HUES64 (cell line): ENCODE measurements at regions not wholly inside any gene's neighbourhood (a gene's known extent, or its start where the extent isn't known, plus 50 kb on each side); places are given as distances from the start of the nearest gene placed in this dataset.
"Not testable (repeated sequence)": the region's sequence is repeated elsewhere in the genome, so short reads cannot be mapped to it uniquely, and the experiment has no call there.

Source experiments
- H3K27ac ChIP-seq: 2 replicates; pipeline ENCODE4 v1.7.0; 2013; ENCODE audit warnings: low read depth, low read length, inconsistent platforms
- H3K27me3 ChIP-seq: 2 replicates; pipeline ENCODE4 v1.6.1; 2013; ENCODE audit warnings: mild to moderate bottlenecking, low read length; ENCODE audit not compliant: insufficient read depth
- H3K36me3 ChIP-seq: 2 replicates; pipeline ENCODE4 v1.6.1; 2013; ENCODE audit warnings: mild to moderate bottlenecking, low read length; ENCODE audit not compliant: insufficient read depth
- H3K4me1 ChIP-seq: 2 replicates; pipeline ENCODE4 v1.6.1; 2013; ENCODE audit warnings: mild to moderate bottlenecking, low read length, moderate library complexity; ENCODE audit not compliant: insufficient read depth
- H3K4me3 ChIP-seq: 2 replicates; pipeline ENCODE4 v1.5.1; 2013; ENCODE audit warnings: mild to moderate bottlenecking, low read length, moderate library complexity
- H3K9ac ChIP-seq: 2 replicates; pipeline ENCODE4 v1.6.1; 2013; ENCODE audit warnings: mild to moderate bottlenecking, low read depth, low read length
- H3K9me3 ChIP-seq: 2 replicates; pipeline ENCODE4 v1.6.1; 2013; ENCODE audit warnings: low read depth, low read length; ENCODE audit not compliant: insufficient read depth
- WGBS: fragments of 150-250, 120-280 bp; methylation state at CpG from one replicate; pipeline ENCODE4 v1.1.7; 2013; ENCODE audit warnings: missing lambda C conversion rate; 5-methylcytosine and 5-hydroxymethylcytosine counted together

DNA sequence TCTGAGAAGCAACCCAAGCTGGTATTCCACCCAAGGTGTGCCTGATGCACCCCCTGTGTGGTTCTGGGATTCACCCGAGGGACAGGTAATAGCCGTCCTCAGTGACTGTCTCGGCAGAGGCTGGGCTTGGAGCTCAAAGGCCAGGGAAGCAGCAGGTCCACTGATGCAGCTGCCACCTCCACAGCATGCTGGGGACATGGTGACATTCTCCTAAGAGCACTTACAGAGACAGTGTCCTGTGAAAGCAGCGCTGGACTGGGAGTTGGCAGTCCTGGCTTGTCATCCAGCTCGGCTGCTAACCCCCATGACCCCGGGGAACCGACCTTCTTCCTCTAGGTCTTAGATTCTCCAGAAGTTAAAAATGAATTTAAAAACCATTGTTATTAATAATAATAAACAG is 72.8 kb downstream of the RPUSD4 start:
- Histone ChIP-seq H3K4me1 (peaks cover 25% of the 10 kb centered on the region), H3K27ac (no peak overlapping the region), H3K9ac (no peak overlapping the region), H3K9me3 (no peaks in the 10 kb centered on the region), H3K4me3 (no peak overlapping the region), H3K27me3 (no peaks in the 10 kb centered on the region), H3K36me3 (no peaks in the 10 kb centered on the region)
- 90% methylated on average over 7 of the region's 7 CpGs for WGBS

DNA sequence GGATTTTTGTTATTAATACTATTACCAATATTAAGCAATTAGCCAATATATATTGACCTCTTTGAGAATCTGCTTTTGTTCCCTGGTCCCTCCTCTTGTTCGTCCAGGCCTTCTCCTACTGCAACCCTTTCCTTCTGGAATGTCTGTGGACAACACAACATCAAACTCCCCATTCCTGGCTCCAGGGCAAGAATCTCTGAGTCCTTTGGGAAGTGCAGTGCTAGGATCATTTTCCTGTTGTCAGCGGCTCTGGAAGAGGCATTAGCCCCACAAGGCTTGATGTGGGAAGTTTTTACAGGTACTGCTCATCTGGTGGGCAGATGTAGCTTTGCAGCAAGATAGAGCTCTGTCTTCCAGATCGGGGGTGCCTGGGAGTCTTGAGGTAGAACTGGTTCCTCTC is 74.3 kb downstream of the RPUSD4 start:
- no peak overlapping the region for H3K4me3 ChIP-seq
- no peak overlapping the region for H3K9ac ChIP-seq
- no peaks in the 10 kb centered on the region for H3K9me3 ChIP-seq
- no peaks in the 10 kb centered on the region for H3K27me3 ChIP-seq
- H3K36me3 ChIP-seq = no peaks in the 10 kb centered on the region
- 90% methylated on average over 3 of the region's 3 CpGs for WGBS
- H3K27ac ChIP-seq = no peak overlapping the region
- peaks cover 38% of the 10 kb centered on the region for H3K4me1 ChIP-seq

DNA sequence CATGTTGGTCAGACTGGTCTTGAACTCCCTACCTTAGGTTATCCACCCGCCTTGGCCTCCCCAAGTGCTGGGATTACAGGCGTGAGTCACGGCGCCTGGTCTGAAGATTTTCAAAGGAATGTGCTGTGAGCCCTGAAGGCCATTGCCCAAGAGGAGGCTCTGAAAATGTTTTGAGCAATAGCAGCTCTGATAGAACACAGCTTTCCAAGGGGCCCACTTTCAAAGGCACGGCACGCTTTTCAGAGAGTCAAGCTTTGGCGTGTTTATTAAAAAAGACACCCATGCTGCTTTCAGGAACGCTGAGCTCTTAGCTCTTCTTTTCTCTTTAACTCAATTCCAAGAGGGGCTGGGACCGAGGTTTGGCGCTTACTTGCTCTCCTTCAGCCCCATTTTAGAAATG is 73.8 kb upstream of the CDON start:
- H3K27me3 ChIP-seq = no peaks in the 10 kb centered on the region
- H3K4me3 ChIP-seq = no peak overlapping the region
- H3K27ac ChIP-seq = no peak overlapping the region
- H3K4me1 ChIP-seq = peaks cover 39% of the 10 kb centered on the region
- no peaks in the 10 kb centered on the region for H3K36me3 ChIP-seq
- 91% methylated on average over 10 of the region's 10 CpGs for WGBS
- H3K9ac ChIP-seq = no peak overlapping the region
- no peaks in the 10 kb centered on the region for H3K9me3 ChIP-seq

DNA sequence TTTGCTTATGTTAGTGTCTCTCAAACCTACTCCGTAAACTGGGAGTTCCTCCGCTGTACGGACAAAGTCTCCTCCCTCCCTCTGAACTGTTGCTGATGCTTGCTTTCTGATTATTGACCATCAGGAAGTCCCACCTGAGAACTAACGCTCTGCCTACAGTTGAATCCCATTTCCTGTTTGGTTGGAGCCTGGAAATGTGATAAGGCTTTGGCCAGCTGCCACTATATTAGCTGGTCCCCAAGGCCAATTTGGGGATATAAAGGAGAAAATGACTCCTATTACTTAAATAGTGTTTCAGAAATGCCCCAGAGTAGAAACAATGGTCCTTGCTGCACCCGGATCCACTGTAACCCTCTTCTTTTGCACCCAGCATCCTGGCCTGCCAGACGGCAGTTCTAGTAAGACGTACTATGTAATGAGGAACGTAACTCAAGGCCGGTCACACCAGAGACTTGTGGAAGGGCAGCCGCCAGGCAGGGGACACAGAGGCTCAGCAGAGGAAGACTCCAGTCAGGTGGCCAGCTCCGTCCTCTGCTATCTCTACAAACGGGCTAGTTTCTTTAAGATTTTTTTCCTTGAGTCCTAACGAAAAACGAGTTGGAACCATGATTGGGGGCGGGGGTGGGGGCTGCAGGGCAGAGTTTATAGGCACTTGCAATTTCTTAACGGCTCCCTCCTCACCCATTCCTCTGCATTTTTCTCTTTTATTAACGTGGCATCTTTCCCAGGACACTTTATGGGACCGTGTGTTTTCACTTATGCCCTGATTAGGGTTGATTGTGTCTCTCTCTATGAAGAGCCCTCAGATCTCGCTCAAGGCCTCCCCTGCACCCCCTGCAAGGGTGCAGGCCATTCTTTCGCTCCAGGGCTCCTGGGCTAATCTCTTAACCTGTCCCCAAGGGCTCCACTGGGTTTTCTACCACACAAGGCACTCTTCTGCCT is 72.8 kb upstream of the CDON start:
- no peaks in the 10 kb centered on the region for H3K36me3 ChIP-seq
- 88% methylated on average over 20 of the region's 20 CpGs for WGBS

DNA sequence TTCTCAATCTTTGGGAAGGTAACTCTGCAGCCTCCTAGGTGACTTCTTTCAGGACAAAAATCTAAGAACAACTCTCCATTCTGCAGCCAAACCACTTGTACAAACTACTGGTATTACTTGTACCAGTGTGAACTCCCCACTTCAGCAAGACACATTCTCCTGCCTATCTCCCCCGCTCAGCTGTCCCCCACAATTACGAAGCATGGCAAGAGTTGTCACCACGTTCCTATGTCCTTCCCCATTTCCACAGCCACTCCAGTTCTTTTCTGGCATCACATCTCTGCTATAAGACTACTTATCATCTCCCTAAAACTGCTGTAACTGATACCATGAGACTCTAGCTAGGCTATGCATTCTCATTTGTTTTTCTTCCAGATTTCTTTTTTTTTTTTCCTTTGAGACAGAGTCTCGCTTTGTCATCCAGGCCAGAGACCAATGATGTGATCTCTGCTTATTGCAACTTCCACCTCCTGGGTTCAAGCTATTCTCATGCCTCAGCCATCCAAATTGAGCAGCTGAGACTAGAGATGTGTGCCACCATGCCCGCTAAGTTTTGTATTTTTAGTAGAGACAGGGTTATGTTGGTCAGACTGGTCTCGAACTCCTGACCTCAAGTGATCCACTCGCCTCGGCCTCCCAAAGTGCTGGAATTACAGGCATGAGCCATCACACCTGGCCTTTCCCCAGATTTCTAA is 71.9 kb upstream of the CDON start:
- Histone ChIP-seq H3K9me3 (no peaks in the 10 kb centered on the region), H3K9ac (no peak overlapping the region), H3K27me3 (no peaks in the 10 kb centered on the region), H3K27ac (no peak overlapping the region), H3K36me3 (no peaks in the 10 kb centered on the region), H3K4me3 (no peak overlapping the region), H3K4me1 (peaks cover 33% of the 10 kb centered on the region)
- WGBS = 94% methylated on average over 8 of the region's 8 CpGs

More for the DNA sequence above, 72.8 kb upstream of the CDON start:
- no peaks in the 10 kb centered on the region for H3K9me3 ChIP-seq
- H3K4me3 ChIP-seq = no peak overlapping the region
- H3K27ac ChIP-seq = no peak overlapping the region
- no peak overlapping the region for H3K9ac ChIP-seq
- no peaks in the 10 kb centered on the region for H3K27me3 ChIP-seq
- H3K4me1 ChIP-seq = peaks cover 39% of the 10 kb centered on the region

DNA sequence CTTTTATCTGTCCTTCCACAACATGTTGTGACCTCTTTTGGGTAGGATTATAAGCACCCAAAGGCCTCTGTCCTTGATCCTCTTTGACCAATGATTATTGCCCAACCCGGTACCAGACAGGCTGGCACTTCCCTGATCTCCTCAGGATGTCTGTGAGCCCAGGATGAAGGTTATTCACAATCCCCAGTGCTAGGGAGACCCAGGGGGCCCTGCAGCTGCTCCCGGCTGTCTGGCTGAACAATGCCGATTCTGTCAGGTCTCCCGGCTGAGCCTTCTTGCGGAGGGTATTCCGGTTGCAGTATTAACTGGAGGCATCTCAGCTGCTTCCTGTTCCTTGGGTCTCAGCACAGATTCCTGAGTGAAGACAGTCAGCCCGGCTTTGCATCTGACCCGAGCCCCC is 71.2 kb upstream of the CDON start:
- H3K9ac ChIP-seq = no peak overlapping the region
- H3K27ac ChIP-seq = no peak overlapping the region
- 57% methylated on average over 8 of the region's 8 CpGs for WGBS

DNA sequence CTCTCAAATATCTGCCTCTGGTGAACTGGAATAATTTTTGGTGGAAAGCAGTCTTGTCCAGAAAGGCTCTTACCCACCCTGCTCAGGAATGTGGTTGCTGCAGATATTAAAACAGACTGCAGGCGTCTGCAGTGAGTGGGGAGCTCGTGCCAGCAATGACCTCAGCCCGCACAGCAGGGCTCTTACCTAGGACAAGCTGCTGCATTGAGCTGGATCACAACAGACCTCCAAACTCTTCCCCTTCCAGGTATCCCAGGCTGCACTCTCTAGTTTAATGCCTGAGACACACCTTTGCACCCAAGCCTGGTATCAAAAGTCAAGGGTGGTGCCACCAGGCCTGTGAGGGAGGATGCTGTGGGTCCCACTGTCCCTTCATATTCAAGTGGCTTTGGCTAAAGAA is 69.7 kb upstream of the CDON start:
- Histone ChIP-seq H3K4me3 (no peak overlapping the region), H3K36me3 (no peaks in the 10 kb centered on the region), H3K4me1 (peaks cover 30% of the 10 kb centered on the region), H3K27me3 (no peaks in the 10 kb centered on the region), H3K27ac (no peak overlapping the region), H3K9me3 (no peaks in the 10 kb centered on the region), H3K9ac (no peak overlapping the region)
- 60% methylated on average over 3 of the region's 3 CpGs for WGBS

More for the DNA sequence above, 71.2 kb upstream of the CDON start:
- Histone ChIP-seq H3K4me1 (peaks cover 26% of the 10 kb centered on the region), H3K9me3 (no peaks in the 10 kb centered on the region), H3K27me3 (no peaks in the 10 kb centered on the region), H3K4me3 (no peak overlapping the region), H3K36me3 (no peaks in the 10 kb centered on the region)

DNA sequence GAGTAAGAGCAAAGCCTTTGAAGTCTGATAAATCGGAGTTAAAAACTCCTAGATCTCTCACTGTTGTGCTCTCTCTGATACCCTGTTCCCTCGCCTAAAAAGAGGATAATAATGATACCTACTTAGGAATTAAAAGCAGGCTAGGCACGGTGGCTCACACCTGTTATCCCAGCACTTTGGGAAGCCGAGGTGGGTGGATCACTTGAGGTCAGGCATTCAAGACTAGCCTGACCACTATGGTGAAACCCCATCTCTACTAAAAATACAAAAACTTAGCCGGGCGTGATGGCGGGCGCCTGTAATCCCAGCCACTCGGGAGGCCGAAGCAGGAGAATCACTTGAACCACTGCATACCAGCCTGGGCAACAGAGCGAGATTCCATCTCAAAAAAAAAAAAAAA is 68.1 kb upstream of the CDON start:
- WGBS = 95% methylated on average over 10 of the region's 11 CpGs

DNA sequence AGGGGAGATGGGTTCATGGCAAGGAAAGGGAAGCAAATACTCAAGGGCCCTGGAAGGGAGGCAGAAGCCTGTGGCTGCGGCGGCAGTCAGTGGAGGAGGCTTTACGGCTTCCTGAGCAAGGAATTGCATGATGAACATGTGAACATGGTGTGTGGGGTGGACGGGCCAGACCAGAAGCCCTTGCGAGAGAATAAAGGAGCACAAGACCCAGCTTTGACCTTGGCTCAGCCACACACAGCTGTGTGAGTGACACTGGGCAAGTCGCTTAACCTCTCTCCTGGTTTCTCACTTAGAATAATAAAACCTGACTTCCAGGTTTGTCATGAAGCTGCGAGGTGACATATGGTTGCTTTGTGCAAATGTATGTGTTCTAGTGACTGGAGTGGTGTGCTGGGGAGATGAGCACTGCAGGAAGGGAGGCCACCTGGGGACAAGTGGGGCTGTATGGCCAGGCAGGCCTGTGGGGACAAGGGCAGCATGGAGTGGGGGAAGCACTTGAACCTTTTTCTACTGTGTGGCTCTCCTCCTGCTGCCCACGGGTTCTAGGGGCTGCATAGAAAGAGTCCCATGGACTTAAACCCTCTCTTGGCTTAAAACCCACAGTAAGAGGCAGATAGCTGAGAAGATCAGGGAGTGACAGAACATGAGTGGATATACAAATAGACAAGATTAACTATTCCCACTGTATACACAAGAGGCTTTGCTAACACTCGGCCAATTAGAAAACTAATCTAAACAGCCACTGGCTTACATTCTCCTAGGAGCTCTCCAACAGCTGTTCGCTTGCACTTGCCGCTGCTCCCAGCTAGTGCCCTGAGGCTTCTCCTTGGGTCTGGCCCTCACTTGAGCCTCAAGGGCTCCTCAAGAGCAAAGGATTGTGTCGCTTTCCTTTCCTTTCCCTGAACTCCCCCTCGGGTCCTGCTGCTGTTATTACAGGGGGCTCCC is 67.3 kb upstream of the CDON start:
- H3K9me3 ChIP-seq = no peaks in the 10 kb centered on the region
- H3K27ac ChIP-seq = no peak overlapping the region
- WGBS = 81% methylated on average over 13 of the region's 13 CpGs

More for the DNA sequence above, 68.1 kb upstream of the CDON start:
- not testable (repeated sequence) for H3K27ac ChIP-seq, H3K9ac ChIP-seq, H3K4me3 ChIP-seq, H3K9me3 ChIP-seq, H3K36me3 ChIP-seq, H3K27me3 ChIP-seq
- H3K4me1 ChIP-seq = peaks cover 30% of the 10 kb centered on the region

DNA sequence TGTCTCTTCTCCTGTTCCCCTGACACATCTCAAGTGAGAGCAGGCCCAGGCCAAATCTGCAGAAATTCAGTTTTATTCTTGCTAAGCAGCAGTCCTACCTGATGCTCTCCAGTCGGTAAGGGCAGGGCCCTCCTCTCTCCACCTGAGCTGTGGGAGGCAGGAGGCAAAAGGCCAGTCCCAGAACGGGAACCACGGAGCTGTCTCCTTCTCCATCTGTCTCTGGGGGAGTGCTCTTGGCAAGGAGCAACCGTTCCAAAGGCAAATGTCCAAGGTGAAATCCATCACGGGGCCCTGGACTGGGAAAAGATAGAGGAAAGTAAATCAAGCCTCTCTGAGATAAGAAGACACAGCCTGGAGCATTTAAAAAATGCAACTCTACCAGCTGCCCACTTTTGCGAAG is 65.2 kb upstream of the CDON start:
- no peaks in the 10 kb centered on the region for H3K9me3 ChIP-seq
- 58% methylated on average over 6 of the region's 6 CpGs for WGBS

More for the DNA sequence above, 67.3 kb upstream of the CDON start:
- Histone ChIP-seq H3K36me3 (no peaks in the 10 kb centered on the region), H3K4me3 (no peak overlapping the region), H3K27me3 (no peaks in the 10 kb centered on the region), H3K4me1 (peaks cover 26% of the 10 kb centered on the region), H3K9ac (no peak overlapping the region)

More for the DNA sequence above, 65.2 kb upstream of the CDON start:
- Histone ChIP-seq H3K27me3 (no peaks in the 10 kb centered on the region), H3K27ac (no peak overlapping the region), H3K4me1 (peaks cover 13% of the 10 kb centered on the region), H3K36me3 (no peaks in the 10 kb centered on the region), H3K9ac (no peak overlapping the region), H3K4me3 (no peak overlapping the region)
